ENCODE measurements at regions not wholly inside any gene's neighbourhood (a gene's known extent, or its start where the extent isn't known, plus 50 kb on each side); places are given as distances from the start of the nearest gene placed in this dataset.

GRCh38 chr2:7956126-7956689, 725.6 kb upstream of the ID2 start:
- H2AK5ac ChIP-seq (ENCODE audit: insufficient read length, low read length): no peak overlapping the region
- H3K79me1 ChIP-seq (ENCODE audit: insufficient read depth, low read depth, low read length, poor library complexity, severe bottlenecking): no peaks in the 10 kb centered on the region
- Mint-ChIP-seq H3K4me1 (peaks cover 12 to 16% of the 10 kb centered on the region in 2 experiments; a peak in 3 of 4 replicates), H3K27ac (no peak overlapping the region), H3K9me3 (no peaks in the 10 kb centered on the region), H3K36me3 (ENCODE audit: insufficient read depth in 1 of 3, low read depth in 3 of 3) (no peaks in the 10 kb centered on the region; a peak in 1 of 7 replicates), H3K27me3 (ENCODE audit: low read depth) (peaks cover 16% of the 10 kb centered on the region), H3K4me3 (no peak overlapping the region)
- H2BK5ac ChIP-seq (ENCODE audit: insufficient read length, low read length): no peak overlapping the region
- H3K56ac ChIP-seq (ENCODE audit: insufficient read length, low read depth, low read length): no peak overlapping the region
- no peak overlapping the region for H2BK12ac ChIP-seq (ENCODE audit: insufficient read length, low read depth, low read length)
- H3K9ac ChIP-seq (ENCODE audit: extremely low read depth, insufficient read length, low read length): no peak overlapping the region
- H3K9me3 ChIP-seq (ENCODE audit: control insufficient read depth, low read depth, low read length): no peaks in the 10 kb centered on the region
- no peaks in the 10 kb centered on the region for H4K20me1 ChIP-seq (ENCODE audit: control insufficient read depth, insufficient read depth, insufficient read length)
- H4K5ac ChIP-seq (ENCODE audit: insufficient read length, low read depth, low read length): no peak overlapping the region
- no peaks in the 10 kb centered on the region for H3K23me2 ChIP-seq (ENCODE audit: insufficient read length, low read depth, low read length, poor library complexity, severe bottlenecking)
- no peak overlapping the region for H2BK120ac ChIP-seq (ENCODE audit: low read depth, low read length, poor library complexity, severe bottlenecking)
- H2AFZ ChIP-seq (ENCODE audit: low read length): no peak overlapping the region
- no peak overlapping the region for H3T11ph ChIP-seq (ENCODE audit: low read length)
- H2BK20ac ChIP-seq (ENCODE audit: low read depth, low read length, poor library complexity, severe bottlenecking): no peak overlapping the region
- WGBS (ENCODE audit: extremely low coverage, insufficient read length, low lambda C conversion rate): no CpG with 5 or more reads among the region's 6 CpGs
- H3K4me1 ChIP-seq (ENCODE audit: insufficient read depth, low read length): no peaks in the 10 kb centered on the region
- no peak overlapping the region for H3K4me2 ChIP-seq (ENCODE audit: insufficient read depth, insufficient read length, low read length)
- H3K18ac ChIP-seq (ENCODE audit: insufficient read length, low read depth, low read length): no peak overlapping the region
- H2BK15ac ChIP-seq (ENCODE audit: low read depth, low read length): no peak overlapping the region
- no peak for DNase-seq
- no peak overlapping the region for H3K23ac ChIP-seq (ENCODE audit: insufficient read length, low read depth, low read length)
- no peak overlapping the region for H4K8ac ChIP-seq (replicated peaks; ENCODE audit: insufficient read length, low read depth, low read length)
- H3K4ac ChIP-seq (ENCODE audit: low read depth, low read length): no peak overlapping the region
- no peak overlapping the region for H4K91ac ChIP-seq (ENCODE audit: insufficient read length, low read depth, low read length)
- no peak for TF ChIP-seq CTCF (conservative IDR thresholded peaks at IDR 0.05)
- no peaks in the 10 kb centered on the region for H3K27me3 ChIP-seq (ENCODE audit: insufficient read depth, low read length)
- no peak overlapping the region for H3K14ac ChIP-seq (ENCODE audit: insufficient read depth, low read length)
- no peaks in the 10 kb centered on the region for H3K79me2 ChIP-seq (ENCODE audit: insufficient read depth, low read length)
- no peak overlapping the region for H3K27ac ChIP-seq (ENCODE audit: insufficient read length, low read depth, low read length)

Measured in H9 (cell line).